CD4-positive, CD25-positive, alpha-beta regulatory T cell (primary cell): ENCODE measurements at regions not wholly inside any gene's neighbourhood (a gene's known extent, or its start where the extent isn't known, plus 50 kb on each side); places are given as distances from the start of the nearest gene placed in this dataset.
"Not testable (repeated sequence)": the region's sequence is repeated elsewhere in the genome, so short reads cannot be mapped to it uniquely, and the experiment has no call there.

Source experiments
- ATAC-seq, 2 donors: fragments of 150-1000 bp; cut with Tn5 transposase; one replicate each; pipeline ENCODE4 v1.10.0; 2021; ENCODE audit warnings: low read depth in 2 of 2, moderate number of reproducible peaks in 2 of 2, moderate library complexity in 1 of 2
- DNase-seq, 3 donors: peaks; one replicate each; pipeline versions ENCODE4 v3.0.0 to v3.0.0-alpha.2; 2012 to 2022; ENCODE audit warnings: mixed read lengths in 1 of 3
- H3K27ac ChIP-seq: one replicate; pipeline ENCODE4 v1.7.0; 2013; ENCODE audit warnings: mild to moderate bottlenecking, low read length; ENCODE audit not compliant: insufficient read depth, poor library complexity, severe bottlenecking
- H3K27me3 ChIP-seq: one replicate; pipeline ENCODE4 v1.7.0; 2013; ENCODE audit warnings: low read length; ENCODE audit not compliant: control insufficient read depth, insufficient read depth
- H3K36me3 ChIP-seq: one replicate; pipeline ENCODE4 v1.7.0; 2013; ENCODE audit warnings: mild to moderate bottlenecking, low read length, moderate library complexity; ENCODE audit not compliant: control insufficient read depth, insufficient read depth
- H3K4me1 ChIP-seq: 2 replicates; pipeline ENCODE4 v1.7.0; 2013; ENCODE audit warnings: mild to moderate bottlenecking, low read length; ENCODE audit not compliant: insufficient read depth, control insufficient read depth, poor library complexity, severe bottlenecking
- H3K4me3 ChIP-seq: one replicate; pipeline ENCODE4 v1.7.0; 2013; ENCODE audit warnings: low read depth, mild to moderate bottlenecking, low read length, moderate library complexity
- H3K9me3 ChIP-seq, 2 experiments: 1 replicate in 1 of 2; 2 replicates in 1 of 2; pipeline ENCODE4 v1.7.0; 2013; ENCODE audit warnings: low read length in 2 of 2, mild to moderate bottlenecking in 1 of 2, moderate library complexity in 1 of 2; ENCODE audit not compliant: control insufficient read depth in 2 of 2
- H3K27ac Mint-ChIP-seq, 3 donors: one replicate each; pipeline ENCODE4 v1.8.0; 2020 to 2022; ENCODE audit warnings: mild to moderate bottlenecking in 3 of 3, mixed read lengths in 3 of 3, moderate library complexity in 2 of 3
- H3K27me3 Mint-ChIP-seq: one replicate; pipeline ENCODE4 v1.8.0; 2022; ENCODE audit warnings: mild to moderate bottlenecking, mixed read lengths
- H3K36me3 Mint-ChIP-seq: one replicate; pipeline ENCODE4 v1.8.0; 2020; ENCODE audit warnings: mixed read lengths
- H3K4me1 Mint-ChIP-seq, 4 donors: one replicate each; pipeline ENCODE4 v1.8.0; 2020 to 2022; ENCODE audit warnings: mixed read lengths in 4 of 4, mild to moderate bottlenecking in 1 of 4
- H3K4me3 Mint-ChIP-seq, 4 donors: one replicate each; pipeline ENCODE4 v1.8.0; 2020 to 2022; ENCODE audit warnings: mild to moderate bottlenecking in 4 of 4, mixed read lengths in 4 of 4, moderate library complexity in 3 of 4
- H3K9me3 Mint-ChIP-seq, 7 donors: one replicate each; pipeline ENCODE4 v1.8.0; 2020 to 2022; ENCODE audit warnings: mixed read lengths in 7 of 7, mild to moderate bottlenecking in 3 of 7, moderate library complexity in 2 of 7

DNA sequence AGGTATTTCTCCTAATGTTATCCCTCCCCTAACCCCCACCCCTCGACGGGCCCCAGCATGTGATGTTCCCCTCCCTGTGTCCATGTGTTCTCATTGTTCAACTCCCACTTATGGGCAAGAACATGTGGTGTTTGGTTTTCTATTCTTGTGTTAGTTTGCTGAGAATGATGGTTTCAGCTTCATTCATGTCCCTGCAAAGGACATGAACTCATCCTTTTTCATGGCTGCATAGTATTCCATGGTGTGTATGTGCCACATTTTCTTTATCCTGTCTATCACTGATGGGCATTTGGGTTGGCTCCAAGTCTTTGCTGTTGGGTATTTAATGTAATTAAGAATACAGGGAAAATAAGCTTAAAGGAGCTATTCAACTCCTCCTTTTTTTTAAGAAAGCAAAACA lies 1030.4 kb downstream of the PCDH7 start:
- not testable (repeated sequence) for H3K4me1 Mint-ChIP-seq, H3K27ac ChIP-seq, H3K27me3 ChIP-seq, H3K4me3 Mint-ChIP-seq, DNase-seq, H3K4me1 ChIP-seq, ATAC-seq, H3K4me3 ChIP-seq, H3K36me3 ChIP-seq, H3K9me3 ChIP-seq, H3K27ac Mint-ChIP-seq, H3K36me3 Mint-ChIP-seq, H3K27me3 Mint-ChIP-seq
- H3K9me3 Mint-ChIP-seq, result peaks cover 0 to 27% (median 7%) of the 10 kb centered on the region in 7 donors

DNA sequence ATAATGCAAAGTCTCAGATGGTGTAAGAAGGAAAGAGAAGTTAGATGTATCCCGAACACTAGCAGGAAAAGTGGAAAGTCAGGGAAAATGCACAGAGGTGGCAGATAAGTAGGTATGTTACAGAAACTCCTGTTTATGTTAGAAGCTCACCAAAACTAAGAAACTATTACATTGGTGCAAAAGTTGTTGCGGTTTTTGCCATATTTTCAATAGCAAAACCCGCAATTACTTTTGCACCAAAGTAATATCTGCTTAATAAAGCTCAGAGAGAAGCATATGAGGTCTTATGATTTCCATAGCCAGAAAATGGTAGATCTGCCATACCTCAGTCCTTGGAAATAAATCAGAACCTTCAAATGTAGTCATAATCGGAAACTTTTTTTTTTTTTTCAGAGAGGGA lies 1035.6 kb downstream of the PCDH7 start:
- H3K4me1 Mint-ChIP-seq, result no peaks in the 10 kb centered on the region

DNA sequence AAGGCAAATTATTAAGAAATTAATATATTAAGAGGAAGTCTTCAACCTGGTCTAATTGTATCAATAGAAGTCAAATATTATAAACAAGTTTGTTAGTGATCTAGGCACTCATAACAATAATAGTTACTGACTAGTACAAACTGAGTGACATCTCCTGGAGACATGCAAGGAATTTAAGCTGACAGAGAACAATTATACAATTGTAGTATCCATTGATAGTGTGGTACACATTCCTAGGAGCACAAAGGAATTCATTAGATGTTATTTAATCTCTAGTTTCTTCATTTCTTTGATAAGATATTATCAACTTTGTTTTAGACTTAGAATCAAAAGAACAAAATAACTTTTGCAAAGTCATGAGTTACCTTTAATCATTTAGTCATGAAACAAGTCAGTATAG lies 1048.6 kb downstream of the PCDH7 start:
- Histone ChIP-seq H3K4me3 (no peak overlapping the region), H3K27me3 (no peaks in the 10 kb centered on the region), H3K9me3 (no peaks in the 10 kb centered on the region), H3K36me3 (no peaks in the 10 kb centered on the region), H3K4me1 (no peaks in the 10 kb centered on the region), H3K27ac (no peak overlapping the region)
- no peak overlapping the region for H3K4me3 Mint-ChIP-seq
- no peaks in the 10 kb centered on the region for H3K36me3 Mint-ChIP-seq
- DNase-seq (no peak), ATAC-seq (no peak)
- no peaks in the 10 kb centered on the region for H3K27me3 Mint-ChIP-seq
- peaks cover 3 to 24% (median 11%) of the 10 kb centered on the region in 7 donors for H3K9me3 Mint-ChIP-seq
- H3K27ac Mint-ChIP-seq, result no peak overlapping the region
- H3K4me1 Mint-ChIP-seq, result no peaks in the 10 kb centered on the region

More for the DNA sequence above, 1035.6 kb downstream of the PCDH7 start:
- Histone ChIP-seq H3K27ac (no peak overlapping the region), H3K27me3 (no peaks in the 10 kb centered on the region), H3K36me3 (no peaks in the 10 kb centered on the region), H3K4me1 (no peaks in the 10 kb centered on the region), H3K4me3 (no peak overlapping the region), H3K9me3 (peaks cover 0 to 5% of the 10 kb centered on the region in 2 experiments)
- H3K27ac Mint-ChIP-seq, result no peak overlapping the region
- no peaks in the 10 kb centered on the region for H3K27me3 Mint-ChIP-seq
- ATAC-seq, result no peak
- DNase-seq, result no peak
- no peak overlapping the region for H3K4me3 Mint-ChIP-seq
- H3K36me3 Mint-ChIP-seq, result no peaks in the 10 kb centered on the region
- peaks cover 0 to 30% (median 10%) of the 10 kb centered on the region in 7 donors for H3K9me3 Mint-ChIP-seq

DNA sequence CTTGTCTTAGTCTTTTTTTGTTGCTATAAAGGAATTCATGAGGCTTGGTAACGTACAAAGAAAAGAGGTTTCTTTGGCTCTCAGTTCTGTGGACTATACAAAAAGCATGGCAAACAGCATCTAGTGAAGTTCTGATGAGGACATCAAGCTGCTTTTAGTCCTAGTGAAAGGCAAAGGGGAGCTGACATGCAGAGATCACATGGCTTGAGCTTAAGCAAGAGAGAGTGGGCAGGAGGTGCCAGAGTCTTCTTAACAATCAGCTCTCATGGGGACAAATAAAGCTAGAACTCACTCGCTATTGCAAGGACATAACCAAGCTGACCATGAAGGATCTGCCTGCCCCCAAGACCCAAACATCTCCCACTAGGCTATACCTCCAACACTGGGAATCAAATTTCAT lies 1063.1 kb downstream of the PCDH7 start:
- Mint-ChIP-seq H3K9me3 (peaks cover 0 to 17% (median 1%) of the 10 kb centered on the region in 7 donors), H3K36me3 (no peaks in the 10 kb centered on the region), H3K4me3 (no peak overlapping the region), H3K27me3 (no peaks in the 10 kb centered on the region), H3K4me1 (no peaks in the 10 kb centered on the region), H3K27ac (no peak overlapping the region)
- DNase-seq, result no peak
- no peaks in the 10 kb centered on the region for H3K36me3 ChIP-seq
- no peak for ATAC-seq
- peaks cover 0 to 4% of the 10 kb centered on the region in 2 experiments for H3K9me3 ChIP-seq
- no peaks in the 10 kb centered on the region for H3K27me3 ChIP-seq
- H3K4me3 ChIP-seq, result no peak overlapping the region
- no peaks in the 10 kb centered on the region for H3K4me1 ChIP-seq
- no peak overlapping the region for H3K27ac ChIP-seq

DNA sequence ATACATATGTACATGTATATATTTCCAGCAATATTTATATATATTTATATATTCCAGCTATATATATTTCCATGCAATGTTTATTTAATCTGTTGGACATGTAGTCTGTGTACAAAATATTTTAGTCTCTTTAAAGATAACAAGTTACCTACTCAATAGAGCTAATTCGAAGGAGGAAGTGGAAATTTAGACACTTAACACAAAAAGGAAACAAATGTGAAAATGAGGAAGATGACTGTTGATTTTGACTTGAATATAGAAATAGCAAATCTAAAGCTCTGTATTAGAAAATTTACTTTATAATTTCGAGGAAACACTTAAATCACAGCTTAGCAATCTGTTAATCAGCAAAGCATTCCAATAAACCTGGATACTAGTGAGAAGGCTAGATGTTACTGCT lies 1064.4 kb downstream of the PCDH7 start:
- Mint-ChIP-seq H3K27ac (no peak overlapping the region), H3K27me3 (no peaks in the 10 kb centered on the region), H3K36me3 (no peaks in the 10 kb centered on the region), H3K4me1 (no peaks in the 10 kb centered on the region), H3K4me3 (no peak overlapping the region), H3K9me3 (peaks cover 0 to 17% (median 1%) of the 10 kb centered on the region in 7 donors)
- H3K36me3 ChIP-seq, result no peaks in the 10 kb centered on the region
- ATAC-seq (no peak), DNase-seq (no peak)
- no peaks in the 10 kb centered on the region for H3K4me1 ChIP-seq
- no peak overlapping the region for H3K27ac ChIP-seq
- peaks cover 0 to 4% of the 10 kb centered on the region in 2 experiments for H3K9me3 ChIP-seq
- no peaks in the 10 kb centered on the region for H3K27me3 ChIP-seq
- H3K4me3 ChIP-seq, result no peak overlapping the region

DNA sequence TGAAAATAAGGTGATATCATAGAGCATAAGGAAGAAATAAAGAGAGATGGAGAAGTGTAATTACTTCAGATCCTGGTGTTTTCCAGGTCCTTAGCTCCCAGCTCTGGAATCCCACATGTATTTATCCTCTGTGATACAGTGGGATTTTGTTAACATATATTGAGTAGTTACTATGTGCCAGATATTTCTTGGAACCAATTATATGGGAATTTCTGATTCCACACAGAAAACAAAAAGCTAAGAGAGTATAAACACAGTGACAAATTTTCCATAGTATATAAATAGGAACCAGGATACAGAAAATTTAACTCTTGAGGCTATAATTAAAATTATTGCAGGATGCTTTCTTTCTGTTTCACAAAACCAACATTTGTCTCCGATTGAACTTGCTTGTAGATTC lies 1067.5 kb downstream of the PCDH7 start:
- Mint-ChIP-seq H3K4me1 (no peaks in the 10 kb centered on the region), H3K27me3 (no peaks in the 10 kb centered on the region), H3K27ac (no peak overlapping the region), H3K36me3 (no peaks in the 10 kb centered on the region), H3K9me3 (peaks cover 0 to 14% (median 5%) of the 10 kb centered on the region in 7 donors), H3K4me3 (no peak overlapping the region)
- no peaks in the 10 kb centered on the region for H3K4me1 ChIP-seq
- H3K9me3 ChIP-seq, result peaks cover 0 to 4% of the 10 kb centered on the region in 2 experiments
- H3K27ac ChIP-seq, result no peak overlapping the region
- ATAC-seq (no peak), DNase-seq (no peak)
- H3K27me3 ChIP-seq, result no peaks in the 10 kb centered on the region
- no peak overlapping the region for H3K4me3 ChIP-seq
- no peaks in the 10 kb centered on the region for H3K36me3 ChIP-seq

DNA sequence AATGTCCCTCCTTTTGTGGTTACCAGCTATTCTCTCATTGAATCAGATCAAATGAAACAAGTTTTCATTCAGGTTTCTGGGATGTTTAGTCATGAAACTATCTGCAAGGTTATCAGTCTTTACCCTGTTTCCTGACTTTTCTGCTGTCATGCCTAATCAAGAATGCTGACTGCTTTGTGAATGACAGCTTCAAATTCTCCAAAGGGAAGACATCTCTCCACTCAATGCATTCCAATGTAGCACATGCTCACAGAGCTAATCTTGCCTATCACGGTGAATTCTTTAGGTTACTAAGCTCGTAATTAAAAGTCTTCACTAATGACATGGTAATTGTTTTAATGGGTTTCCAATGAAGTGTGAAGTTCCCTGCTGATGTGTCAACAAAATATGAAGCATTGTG lies 1068.5 kb downstream of the PCDH7 start:
- Histone ChIP-seq H3K27ac (no peak overlapping the region), H3K36me3 (no peaks in the 10 kb centered on the region), H3K27me3 (no peaks in the 10 kb centered on the region), H3K4me1 (no peaks in the 10 kb centered on the region), H3K4me3 (no peak overlapping the region), H3K9me3 (peaks cover 0 to 4% of the 10 kb centered on the region in 2 experiments)
- Mint-ChIP-seq H3K4me3 (no peak overlapping the region), H3K4me1 (no peaks in the 10 kb centered on the region), H3K36me3 (no peaks in the 10 kb centered on the region), H3K27ac (no peak overlapping the region), H3K27me3 (no peaks in the 10 kb centered on the region), H3K9me3 (peaks cover 0 to 11% (median 5%) of the 10 kb centered on the region in 7 donors)
- no peak for DNase-seq
- ATAC-seq, result no peak

DNA sequence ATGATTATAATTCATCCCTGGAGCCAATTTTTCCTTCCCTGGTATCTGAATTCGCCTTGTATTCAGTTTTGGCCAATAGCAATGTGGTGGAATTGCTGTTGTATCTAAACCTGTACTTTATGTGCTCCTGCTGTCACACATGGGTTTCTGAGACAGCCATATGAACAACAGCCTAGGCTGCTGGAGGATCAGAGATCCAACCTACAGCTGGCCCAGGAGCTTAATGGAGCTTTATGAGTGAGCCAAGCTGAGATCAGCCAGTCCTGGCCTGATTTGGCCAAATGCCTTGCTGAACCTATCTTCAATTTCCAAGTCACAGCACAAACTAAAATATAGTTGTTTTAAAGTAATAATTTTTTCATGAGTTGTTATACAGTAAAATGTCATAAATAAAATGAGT lies 1071.5 kb downstream of the PCDH7 start:
- H3K4me1 Mint-ChIP-seq, result no peaks in the 10 kb centered on the region
- Histone ChIP-seq H3K27me3 (no peaks in the 10 kb centered on the region), H3K36me3 (no peaks in the 10 kb centered on the region), H3K4me1 (no peaks in the 10 kb centered on the region), H3K9me3 (no peaks in the 10 kb centered on the region), H3K4me3 (no peak overlapping the region), H3K27ac (no peak overlapping the region)
- no peak overlapping the region for H3K27ac Mint-ChIP-seq
- no peaks in the 10 kb centered on the region for H3K27me3 Mint-ChIP-seq
- no peak for ATAC-seq
- DNase-seq, result no peak
- H3K4me3 Mint-ChIP-seq, result no peak overlapping the region
- no peaks in the 10 kb centered on the region for H3K36me3 Mint-ChIP-seq
- H3K9me3 Mint-ChIP-seq, result peaks cover 0 to 24% (median 7%) of the 10 kb centered on the region in 7 donors
